ENCODE measurements at regions not wholly inside any gene's neighbourhood (a gene's known extent, or its start where the extent isn't known, plus 50 kb on each side); places are given as distances from the start of the nearest gene placed in this dataset.

DNA sequence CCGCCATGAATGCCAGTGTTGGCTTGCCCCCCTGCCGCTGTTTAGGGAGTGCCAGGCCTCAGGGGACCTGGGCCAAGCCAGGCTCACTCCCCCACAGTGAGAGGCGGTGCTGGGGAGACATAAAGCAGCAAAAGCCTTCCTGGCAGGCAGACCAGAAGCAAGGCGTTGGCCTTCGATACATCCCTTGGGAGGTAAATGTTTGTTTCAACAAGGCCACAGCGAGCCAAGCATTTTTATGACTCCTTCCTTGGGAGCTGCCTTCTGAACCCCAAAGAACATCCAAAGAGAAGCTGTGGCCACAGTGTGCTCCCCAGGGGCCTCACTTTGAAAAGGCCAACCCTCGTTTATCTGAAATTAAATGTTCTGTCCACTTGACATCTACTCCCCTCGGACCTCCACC is 119.7 kb upstream of the CIBAR2 start:
- Histone ChIP-seq H3K9ac (ENCODE audit: extremely low read depth, low read length, poor library complexity, severe bottlenecking) (no peak overlapping the region), H3K36me3 (ENCODE audit: control insufficient read depth, insufficient read depth, low read length) (no peaks in the 10 kb centered on the region), H3K27me3 (ENCODE audit: control insufficient read depth, insufficient read depth, low read length, poor library complexity, severe bottlenecking) (no peaks in the 10 kb centered on the region), H3K4me3 (ENCODE audit: low read length) (no peak overlapping the region), H3K9me3 (ENCODE audit: control insufficient read depth, low read length) (no peaks in the 10 kb centered on the region), H3K4me1 (ENCODE audit: control insufficient read depth, insufficient read depth, low read length) (no peaks in the 10 kb centered on the region), H3K27ac (ENCODE audit: low read depth, low read length) (no peak overlapping the region)
- Mint-ChIP-seq H3K36me3 (ENCODE audit: low read depth) (no peaks in the 10 kb centered on the region), H3K27me3 (ENCODE audit: insufficient read depth) (no peaks in the 10 kb centered on the region), H3K27ac (no peak overlapping the region), H3K9me3 (no peaks in the 10 kb centered on the region), H3K4me1 (peaks cover 22% of the 10 kb centered on the region), H3K4me3 (no peak overlapping the region)
- 83 to 94% methylated on average over 6 to 8 of the region's 8 CpGs for WGBS, 2 experiments (ENCODE audit: insufficient coverage in 1 of 2, insufficient read length in 1 of 2)
- no peak for DNase-seq
- TF ChIP-seq, protein P1, sequence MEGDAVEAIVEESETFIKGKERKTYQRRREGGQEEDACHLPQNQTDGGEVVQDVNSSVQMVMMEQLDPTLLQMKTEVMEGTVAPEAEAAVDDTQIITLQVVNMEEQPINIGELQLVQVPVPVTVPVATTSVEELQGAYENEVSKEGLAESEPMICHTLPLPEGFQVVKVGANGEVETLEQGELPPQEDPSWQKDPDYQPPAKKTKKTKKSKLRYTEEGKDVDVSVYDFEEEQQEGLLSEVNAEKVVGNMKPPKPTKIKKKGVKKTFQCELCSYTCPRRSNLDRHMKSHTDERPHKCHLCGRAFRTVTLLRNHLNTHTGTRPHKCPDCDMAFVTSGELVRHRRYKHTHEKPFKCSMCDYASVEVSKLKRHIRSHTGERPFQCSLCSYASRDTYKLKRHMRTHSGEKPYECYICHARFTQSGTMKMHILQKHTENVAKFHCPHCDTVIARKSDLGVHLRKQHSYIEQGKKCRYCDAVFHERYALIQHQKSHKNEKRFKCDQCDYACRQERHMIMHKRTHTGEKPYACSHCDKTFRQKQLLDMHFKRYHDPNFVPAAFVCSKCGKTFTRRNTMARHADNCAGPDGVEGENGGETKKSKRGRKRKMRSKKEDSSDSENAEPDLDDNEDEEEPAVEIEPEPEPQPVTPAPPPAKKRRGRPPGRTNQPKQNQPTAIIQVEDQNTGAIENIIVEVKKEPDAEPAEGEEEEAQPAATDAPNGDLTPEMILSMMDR (conservative IDR thresholded peaks at IDR 0.05) = no peak

DNA sequence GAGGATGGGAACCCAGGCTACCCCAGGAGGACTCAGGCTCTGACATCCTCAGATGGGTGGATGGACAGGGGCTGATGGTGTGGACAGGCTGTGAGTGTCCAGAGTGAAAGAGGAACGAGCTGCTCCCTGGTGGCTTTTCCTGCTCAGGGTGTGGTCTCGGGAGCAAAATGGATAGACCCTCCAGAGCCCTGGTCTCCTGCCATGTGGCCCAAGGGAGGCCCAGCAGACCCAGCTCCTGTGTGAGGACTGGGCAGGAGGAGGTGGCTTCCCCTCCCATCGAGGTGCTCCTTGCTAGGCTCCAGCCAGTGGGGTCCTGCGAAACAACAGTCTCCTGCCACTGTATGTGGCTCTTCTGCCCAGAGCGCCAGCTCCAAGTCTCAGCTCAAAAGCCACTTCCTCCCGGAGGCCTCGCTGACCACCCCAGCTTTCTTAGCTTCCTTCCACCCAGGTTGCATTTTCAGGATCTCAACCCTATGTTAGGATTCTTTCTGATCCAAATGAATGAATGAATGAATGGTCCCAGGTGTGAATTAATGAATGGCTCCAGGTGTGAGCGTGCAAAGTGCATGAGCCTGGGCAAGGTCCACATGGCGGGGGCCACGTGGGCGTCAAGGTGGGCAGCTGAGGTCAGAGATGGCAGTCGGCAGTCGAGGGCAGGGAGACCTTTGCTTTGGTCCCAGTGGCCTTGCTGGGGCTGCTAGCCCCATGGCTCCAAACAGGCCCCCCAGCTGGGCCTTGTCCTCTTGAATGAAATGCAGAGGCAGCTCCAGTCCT is 120.3 kb upstream of the CIBAR2 start:
- no peak overlapping the region for H3K4me3 Mint-ChIP-seq
- peaks cover 17% of the 10 kb centered on the region for H3K4me1 Mint-ChIP-seq
- Histone ChIP-seq H3K27ac (ENCODE audit: low read depth, low read length) (no peak overlapping the region), H3K36me3 (ENCODE audit: control insufficient read depth, insufficient read depth, low read length) (no peaks in the 10 kb centered on the region), H3K4me1 (ENCODE audit: control insufficient read depth, insufficient read depth, low read length) (no peaks in the 10 kb centered on the region), H3K9ac (ENCODE audit: extremely low read depth, low read length, poor library complexity, severe bottlenecking) (no peak overlapping the region), H3K27me3 (ENCODE audit: control insufficient read depth, insufficient read depth, low read length, poor library complexity, severe bottlenecking) (no peaks in the 10 kb centered on the region), H3K4me3 (ENCODE audit: low read length) (no peak overlapping the region), H3K9me3 (ENCODE audit: control insufficient read depth, low read length) (no peaks in the 10 kb centered on the region)
- no peaks in the 10 kb centered on the region for H3K36me3 Mint-ChIP-seq (ENCODE audit: low read depth)
- no peak for DNase-seq
- TF ChIP-seq, protein P1 (conservative IDR thresholded peaks at IDR 0.05) = no peak
- 92 to 93% methylated on average over 6 to 13 of the region's 13 CpGs for WGBS, 2 experiments (ENCODE audit: insufficient coverage in 1 of 2, insufficient read length in 1 of 2)
- no peaks in the 10 kb centered on the region for H3K9me3 Mint-ChIP-seq
- H3K27ac Mint-ChIP-seq = no peak overlapping the region
- no peaks in the 10 kb centered on the region for H3K27me3 Mint-ChIP-seq (ENCODE audit: insufficient read depth)

DNA sequence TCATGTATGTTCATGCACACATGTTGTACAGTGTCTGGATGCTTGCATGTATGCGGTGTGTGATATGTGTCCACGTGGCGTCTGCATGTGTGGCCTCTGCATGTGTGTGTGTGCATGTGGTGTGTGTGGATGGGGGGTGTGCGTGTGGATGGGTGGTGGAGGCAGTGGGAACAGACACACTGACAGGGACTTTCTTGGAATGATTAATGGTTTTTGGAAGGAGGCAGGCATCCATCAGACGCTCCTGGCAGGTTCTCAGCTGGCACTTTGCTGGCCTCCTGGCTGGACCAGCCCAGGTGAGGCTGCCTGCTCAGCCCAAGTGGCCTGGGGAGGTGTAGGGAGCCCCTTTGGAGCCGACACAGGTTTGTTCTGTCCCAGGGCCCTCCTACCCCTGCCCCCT is 121.2 kb upstream of the CIBAR2 start:
- WGBS, 2 experiments (ENCODE audit: insufficient coverage in 1 of 2, insufficient read length in 1 of 2) = 86 to 94% methylated on average over 3 to 6 of the region's 6 CpGs
- Histone ChIP-seq H3K9ac (ENCODE audit: extremely low read depth, low read length, poor library complexity, severe bottlenecking) (no peak overlapping the region), H3K27me3 (ENCODE audit: control insufficient read depth, insufficient read depth, low read length, poor library complexity, severe bottlenecking) (no peaks in the 10 kb centered on the region), H3K36me3 (ENCODE audit: control insufficient read depth, insufficient read depth, low read length) (no peaks in the 10 kb centered on the region), H3K27ac (ENCODE audit: low read depth, low read length) (no peak overlapping the region), H3K9me3 (ENCODE audit: control insufficient read depth, low read length) (no peaks in the 10 kb centered on the region), H3K4me3 (ENCODE audit: low read length) (no peak overlapping the region), H3K4me1 (ENCODE audit: control insufficient read depth, insufficient read depth, low read length) (no peaks in the 10 kb centered on the region)
- Mint-ChIP-seq H3K36me3 (ENCODE audit: low read depth) (no peaks in the 10 kb centered on the region), H3K27me3 (ENCODE audit: insufficient read depth) (no peaks in the 10 kb centered on the region), H3K9me3 (no peaks in the 10 kb centered on the region), H3K27ac (no peak overlapping the region), H3K4me3 (no peak overlapping the region), H3K4me1 (peaks cover 8% of the 10 kb centered on the region)
- TF ChIP-seq, protein P1 (conservative IDR thresholded peaks at IDR 0.05) = no peak
- DNase-seq = no peak

Measured in endodermal cell (in vitro differentiated cells).